ENCODE measurements at regions not wholly inside any gene's neighbourhood (a gene's known extent, or its start where the extent isn't known, plus 50 kb on each side); places are given as distances from the start of the nearest gene placed in this dataset.

- Mint-ChIP-seq H3K27ac (ENCODE audit: unreplicated experiment) (no peak overlapping the region), H3K4me3 (ENCODE audit: unreplicated experiment) (no peak overlapping the region), H3K27me3 (ENCODE audit: low read depth) (no peaks in the 10 kb centered on the region), H3K36me3 (ENCODE audit: low read depth) (no peaks in the 10 kb centered on the region), H3K9me3 (ENCODE audit: low read depth) (no peaks in the 10 kb centered on the region), H3K4me1 (ENCODE audit: low read depth) (peaks cover 5% of the 10 kb centered on the region)
- TF ChIP-seq CTCF (IDR thresholded peaks at IDR 0.05): no peak
- DNase-seq (ENCODE audit: low spot score): no peak
Measured at GRCh38 chr11:92391364-92391763, 166.7 kb downstream of the FAT3 start.

- DNase-seq (ENCODE audit: low spot score): no peak
- H3K4me3 Mint-ChIP-seq (ENCODE audit: unreplicated experiment): no peak overlapping the region
- no peaks in the 10 kb centered on the region for H3K36me3 Mint-ChIP-seq (ENCODE audit: low read depth)
- no peak overlapping the region for H3K27ac Mint-ChIP-seq (ENCODE audit: unreplicated experiment)
- TF ChIP-seq CTCF (IDR thresholded peaks at IDR 0.05): no peak
- no peaks in the 10 kb centered on the region for H3K9me3 Mint-ChIP-seq (ENCODE audit: low read depth)
- H3K4me1 Mint-ChIP-seq (ENCODE audit: low read depth): peaks cover 5% of the 10 kb centered on the region
- no peaks in the 10 kb centered on the region for H3K27me3 Mint-ChIP-seq (ENCODE audit: low read depth)
Measured at GRCh38 chr11:92391808-92392207, 167.2 kb downstream of the FAT3 start.

- TF ChIP-seq CTCF (IDR thresholded peaks at IDR 0.05): no peak
- no peak for DNase-seq (ENCODE audit: low spot score)
- no peak overlapping the region for H3K4me3 Mint-ChIP-seq (ENCODE audit: unreplicated experiment)
- no peaks in the 10 kb centered on the region for H3K9me3 Mint-ChIP-seq (ENCODE audit: low read depth)
- H3K27me3 Mint-ChIP-seq (ENCODE audit: low read depth): no peaks in the 10 kb centered on the region
- H3K4me1 Mint-ChIP-seq (ENCODE audit: low read depth): no peaks in the 10 kb centered on the region
- no peak overlapping the region for H3K27ac Mint-ChIP-seq (ENCODE audit: unreplicated experiment)
- H3K36me3 Mint-ChIP-seq (ENCODE audit: low read depth): no peaks in the 10 kb centered on the region
Measured at GRCh38 chr11:92393218-92393617, 168.6 kb downstream of the FAT3 start.

- Mint-ChIP-seq H3K36me3 (ENCODE audit: low read depth) (no peaks in the 10 kb centered on the region), H3K4me3 (ENCODE audit: unreplicated experiment) (no peak overlapping the region), H3K9me3 (ENCODE audit: low read depth) (no peaks in the 10 kb centered on the region), H3K27me3 (ENCODE audit: low read depth) (no peaks in the 10 kb centered on the region), H3K4me1 (ENCODE audit: low read depth) (peaks cover 10% of the 10 kb centered on the region), H3K27ac (ENCODE audit: unreplicated experiment) (no peak overlapping the region)
- no peak for DNase-seq (ENCODE audit: low spot score)
- TF ChIP-seq CTCF (IDR thresholded peaks at IDR 0.05): no peak
Measured at GRCh38 chr11:92396133-92396532, 171.5 kb downstream of the FAT3 start.

- Mint-ChIP-seq H3K27ac (ENCODE audit: unreplicated experiment) (no peak overlapping the region), H3K4me1 (ENCODE audit: low read depth) (peaks cover 10% of the 10 kb centered on the region), H3K36me3 (ENCODE audit: low read depth) (no peaks in the 10 kb centered on the region), H3K27me3 (ENCODE audit: low read depth) (no peaks in the 10 kb centered on the region), H3K4me3 (ENCODE audit: unreplicated experiment) (no peak overlapping the region), H3K9me3 (ENCODE audit: low read depth) (no peaks in the 10 kb centered on the region)
- TF ChIP-seq CTCF (IDR thresholded peaks at IDR 0.05): peak; percentile 32
- DNase-seq (ENCODE audit: low spot score): no peak
Measured at GRCh38 chr11:92397221-92397755, 172.7 kb downstream of the FAT3 start.
